IMR-90 (cell line): ENCODE measurements at regions not wholly inside any gene's neighbourhood (a gene's known extent, or its start where the extent isn't known, plus 50 kb on each side); places are given as distances from the start of the nearest gene placed in this dataset.
"Not testable (repeated sequence)": the region's sequence is repeated elsewhere in the genome, so short reads cannot be mapped to it uniquely, and the experiment has no call there.

Experiments
- ATAC-seq: fragments of 200-7000 bp; cut with Tn5 transposase; 2 replicates; pipeline ENCODE4 v1.9.1; 2020; ENCODE audit warnings: low read depth, mild to moderate bottlenecking, moderate library complexity
- BruUV-seq: library from RNA; stranded (reverse); fragments of 400-500 nt; replicated peaks from 2 replicates; lab custom pipeline; 2021; lab: Mats Ljungman, UMichigan
- CTCF ChIA-PET: fragments of 300-600 bp; formaldehyde crosslinking; extraction: SDS; loops from one replicate; lab custom pipeline; 2021; ENCODE audit warnings: antibody characterized with exemption; lab: Yijun Ruan, JAX
- POLR2A ChIA-PET: fragments of 300-600 bp; sonication (Branson Sonifier 250); formaldehyde crosslinking; loops from one replicate; lab custom pipeline; 2022; ENCODE audit warnings: antibody characterized with exemption; ENCODE audit not compliant: unreplicated experiment; lab: Charles Lee
- DNase-seq: peaks from one replicate; pipeline ENCODE4 v3.0.0; 2013
- H2AFZ ChIP-seq: replicated peaks from 2 replicates; pipeline ENCODE3; 2013; ENCODE audit warnings: low read length, mild to moderate bottlenecking; ENCODE audit not compliant: poor library complexity
- H2AK5ac ChIP-seq: 2 replicates; pipeline ENCODE4 v1.6.1; 2013; ENCODE audit warnings: low read depth, low read length, inconsistent platforms
- H2AK9ac ChIP-seq: replicated peaks from 2 replicates; pipeline ENCODE3; 2013; ENCODE audit warnings: mild to moderate bottlenecking, low read depth, low read length, moderate library complexity; ENCODE audit not compliant: poor library complexity
- H2BK120ac ChIP-seq: 2 replicates; pipeline ENCODE4 v1.6.1; 2013; ENCODE audit warnings: low read depth, low read length, inconsistent platforms
- H2BK15ac ChIP-seq: 3 replicates; pipeline ENCODE4 v1.6.1; 2013; ENCODE audit warnings: low read depth, low read length, inconsistent platforms
- H2BK20ac ChIP-seq: 2 replicates; pipeline ENCODE4 v1.6.1; 2013; ENCODE audit warnings: low read depth, mild to moderate bottlenecking, inconsistent platforms, low read length, moderate library complexity
- H2BK5ac ChIP-seq: 2 replicates; pipeline ENCODE4 v1.6.1; 2013; ENCODE audit warnings: mild to moderate bottlenecking, low read depth, low read length, inconsistent platforms; ENCODE audit not compliant: poor library complexity, severe bottlenecking
- H3K14ac ChIP-seq: replicated peaks from 2 replicates; pipeline ENCODE4 v1.6.1; 2013; ENCODE audit warnings: low read depth, low read length, inconsistent platforms
- H3K18ac ChIP-seq: 2 replicates; pipeline ENCODE4 v1.6.1; 2013; ENCODE audit warnings: low read depth, low read length, control low read depth
- H3K23ac ChIP-seq: 2 replicates; pipeline ENCODE4 v1.6.1; 2013; ENCODE audit warnings: low read depth, low read length, inconsistent platforms
- H3K27ac ChIP-seq: 2 replicates; pipeline ENCODE4 v1.5.1; 2013; ENCODE audit warnings: mild to moderate bottlenecking, control low read depth, low read length; ENCODE audit not compliant: insufficient read depth
- H3K27me3 ChIP-seq: 2 replicates; pipeline ENCODE4 v1.6.1; 2013; ENCODE audit warnings: low read length; ENCODE audit not compliant: control insufficient read depth, insufficient read depth
- H3K36me3 ChIP-seq: 2 replicates; pipeline ENCODE4 v1.6.1; 2013; ENCODE audit warnings: low read length, mixed read lengths; ENCODE audit not compliant: control insufficient read depth, insufficient read depth
- H3K4ac ChIP-seq: 2 replicates; pipeline ENCODE4 v1.6.1; 2013; ENCODE audit warnings: low read depth, low read length, inconsistent platforms
- H3K4me1 ChIP-seq: 2 replicates; pipeline ENCODE4 v1.6.1; 2013; ENCODE audit warnings: low read length, mixed read lengths; ENCODE audit not compliant: control insufficient read depth, insufficient read depth
- H3K4me2 ChIP-seq: 2 replicates; pipeline ENCODE4 v1.6.1; 2013; ENCODE audit warnings: low read depth, mild to moderate bottlenecking, control low read depth, low read length, moderate library complexity
- H3K4me3 ChIP-seq: 2 replicates; pipeline ENCODE4 v1.5.1; 2013; ENCODE audit warnings: low read depth, mild to moderate bottlenecking, control low read depth, low read length, moderate library complexity; ENCODE audit not compliant: insufficient read depth
- H3K56ac ChIP-seq: 2 replicates; pipeline ENCODE4 v1.6.1; 2013; ENCODE audit warnings: low read length, inconsistent platforms; ENCODE audit not compliant: insufficient read depth; ENCODE audit errors: extremely low read depth
- H3K79me1 ChIP-seq, 2 experiments: 2 replicates each; pipeline ENCODE4 v1.6.1; 2013; ENCODE audit warnings: low read length in 2 of 2, inconsistent platforms in 1 of 2, low read depth in 1 of 2
- H3K9ac ChIP-seq: 2 replicates; pipeline ENCODE4 v1.6.1; 2013; ENCODE audit warnings: low read depth, low read length, control low read depth
- H3K9me1 ChIP-seq: 2 replicates; pipeline ENCODE4 v1.6.1; 2013; ENCODE audit warnings: low read length, inconsistent platforms; ENCODE audit not compliant: insufficient read depth
- H3K9me3 ChIP-seq: 2 replicates; pipeline ENCODE4 v1.6.1; 2013; ENCODE audit warnings: low read length; ENCODE audit not compliant: control insufficient read depth, insufficient read depth
- H4K20me1 ChIP-seq: 2 replicates; pipeline ENCODE4 v1.6.1; 2013; ENCODE audit warnings: low read length, inconsistent platforms; ENCODE audit not compliant: insufficient read depth
- H4K5ac ChIP-seq: 2 replicates; pipeline ENCODE4 v1.6.1; 2013; ENCODE audit warnings: mild to moderate bottlenecking, low read depth, low read length, control low read depth
- H4K8ac ChIP-seq, 2 experiments: 2 replicates each; pipeline ENCODE4 v1.6.1; 2013; ENCODE audit warnings: low read depth in 2 of 2, low read length in 2 of 2, control low read depth in 1 of 2, inconsistent platforms in 1 of 2
- H4K91ac ChIP-seq: 2 replicates; pipeline ENCODE4 v1.6.1; 2013; ENCODE audit warnings: low read depth, low read length, inconsistent platforms; ENCODE audit not compliant: insufficient read depth
- WGBS, 2 experiments: methylation state at CpG; one replicate each; pipeline versions ENCODE4 v1.1.5 to v1.1.7; 2013; ENCODE audit warnings: missing lambda C conversion rate in 2 of 2; ENCODE audit not compliant: insufficient read length in 1 of 2; ENCODE audit errors: extremely low coverage in 2 of 2; 5-methylcytosine and 5-hydroxymethylcytosine counted together
- dilution Hi-C: fragments of 300-500 bp; cut with HindIII; formaldehyde crosslinking; loops from one replicate; pipeline ENCODE4 v1.14.3; 2018; ENCODE audit warnings: low sequenced_read_pairs; ENCODE audit not compliant: unreplicated experiment
- in situ Hi-C: fragments of 300-500 bp; cut with MboI; formaldehyde crosslinking; loops from 3 replicates; pipeline ENCODE4 v1.14.3; 2019; ENCODE audit warnings: low sequenced_read_pairs, inconsistent platforms, mixed read lengths
- intact Hi-C: fragments of 100-400 bp; cut with micrococcal nuclease; formaldehyde crosslinking; loops from 2 replicates; pipeline ENCODE4 v1.10.0; 2022

DNA sequence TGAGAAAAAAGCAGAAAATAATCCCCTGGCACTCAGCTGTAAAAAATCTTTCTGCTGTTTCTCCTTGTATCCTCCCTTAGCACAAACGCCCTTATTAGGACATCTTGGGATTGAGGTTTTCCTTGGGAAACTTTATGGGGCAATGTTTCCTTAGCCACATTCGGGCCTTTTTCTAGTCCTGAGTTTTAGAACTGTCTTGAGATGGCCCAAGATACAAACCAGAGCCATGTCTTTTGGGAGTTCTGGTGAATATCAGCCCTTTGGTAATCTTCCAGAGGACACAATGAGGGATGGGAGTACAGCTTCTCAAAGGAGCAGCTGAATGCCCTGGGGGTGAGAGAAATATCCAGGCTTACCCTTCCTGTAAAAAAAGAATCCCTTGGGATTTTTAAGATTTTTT is 182.1 kb downstream of the LIPI start:
- not testable (repeated sequence) for H3K4me3 ChIP-seq

More for the DNA sequence above, 182.1 kb downstream of the LIPI start:
- intact Hi-C loops, dilution Hi-C loops, H4K8ac ChIP-seq, H3K79me1 ChIP-seq, H2AK5ac ChIP-seq, H4K91ac ChIP-seq, H2AFZ ChIP-seq, H2AK9ac ChIP-seq, H2BK15ac ChIP-seq, H2BK20ac ChIP-seq, H3K4ac ChIP-seq, H2BK120ac ChIP-seq, H3K4me1 ChIP-seq, H3K27ac ChIP-seq, H3K14ac ChIP-seq, H3K27me3 ChIP-seq, H4K5ac ChIP-seq, H3K4me2 ChIP-seq, H3K9ac ChIP-seq, H2BK5ac ChIP-seq, H4K20me1 ChIP-seq, H3K23ac ChIP-seq, H3K9me3 ChIP-seq, BruUV-seq, POLR2A ChIA-PET, ATAC-seq, H3K18ac ChIP-seq, H3K56ac ChIP-seq, in situ Hi-C loops, H3K9me1 ChIP-seq, H3K36me3 ChIP-seq, DNase-seq, CTCF ChIA-PET: not testable (repeated sequence)
- WGBS, 2 experiments = no CpG with 5 or more reads among the region's 2 CpGs
